ENCODE measurements at regions not wholly inside any gene's neighbourhood (a gene's known extent, or its start where the extent isn't known, plus 50 kb on each side); places are given as distances from the start of the nearest gene placed in this dataset.

DNA sequence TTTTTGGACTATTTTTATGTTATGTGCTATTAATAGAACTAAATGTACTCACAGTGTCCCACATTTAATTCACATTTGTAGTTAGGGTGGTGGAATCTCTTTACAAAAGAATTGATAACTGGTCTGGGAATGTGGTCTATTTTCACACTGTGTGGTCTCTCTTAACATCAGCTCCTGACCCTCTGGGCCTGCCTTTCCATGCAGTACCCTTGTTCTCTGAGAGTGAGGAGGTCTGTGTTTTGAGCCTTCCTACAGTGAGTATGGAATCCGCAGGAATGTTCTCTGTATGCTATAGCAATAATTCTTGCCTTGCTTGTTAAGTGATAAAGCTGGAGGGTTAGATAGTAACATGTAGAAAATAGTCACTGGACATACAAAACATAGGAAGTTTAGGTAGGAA lies 717.3 kb upstream of the POU3F2 start:
- DNase-seq (ENCODE audit: low read depth in 2 of 2): no peak

DNA sequence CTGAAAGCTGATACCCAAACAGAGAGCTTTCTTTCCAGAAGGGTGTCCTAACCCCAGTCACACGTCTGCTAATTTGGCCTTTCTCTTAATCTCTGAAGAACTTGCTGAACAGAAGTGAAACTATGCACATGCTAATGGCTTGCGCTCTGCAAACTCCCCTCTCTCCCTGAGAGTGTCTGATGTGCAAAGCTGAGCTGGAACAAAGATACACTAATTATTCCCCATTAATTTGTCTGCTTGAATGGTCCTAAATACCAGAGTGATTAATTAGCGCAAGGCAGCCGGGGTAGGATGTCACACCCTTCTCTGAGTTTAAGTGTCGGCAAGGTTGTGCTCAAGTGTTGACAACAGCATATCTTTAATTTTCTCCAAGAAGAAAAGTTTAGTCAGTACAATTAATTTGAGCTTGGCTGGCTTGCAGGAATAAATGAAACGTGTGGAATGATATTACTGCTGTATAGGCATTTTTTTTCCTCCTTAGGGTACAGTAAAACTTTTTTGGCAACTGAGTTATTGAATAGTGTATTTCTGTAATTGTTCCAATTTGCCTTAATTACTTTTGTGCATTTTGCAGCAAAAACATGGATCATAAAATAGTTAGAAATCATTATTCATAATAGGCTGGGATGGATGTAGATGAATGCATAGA lies 715.9 kb upstream of the POU3F2 start:
- DNase-seq (ENCODE audit: low read depth in 2 of 2): no peak

DNA sequence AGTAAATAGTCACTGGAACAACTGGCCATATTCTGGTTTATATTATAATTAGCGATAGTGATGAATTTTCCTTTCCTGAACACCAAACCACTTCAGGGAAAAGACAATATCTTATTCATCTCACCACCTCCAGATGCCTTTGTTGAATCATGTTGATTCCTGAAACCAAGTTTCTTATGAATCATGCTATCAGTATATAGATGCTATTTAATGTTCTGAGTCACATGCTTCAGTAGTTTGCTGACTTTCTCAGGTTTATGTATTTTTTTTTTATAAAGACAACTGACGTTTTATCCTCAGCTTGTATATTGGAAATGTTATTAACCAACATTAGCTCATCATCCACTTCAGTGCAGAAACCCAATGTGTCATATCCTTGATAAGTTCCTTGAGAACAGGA lies 710.2 kb upstream of the POU3F2 start:
- no peak for DNase-seq (ENCODE audit: low read depth in 2 of 2)

DNA sequence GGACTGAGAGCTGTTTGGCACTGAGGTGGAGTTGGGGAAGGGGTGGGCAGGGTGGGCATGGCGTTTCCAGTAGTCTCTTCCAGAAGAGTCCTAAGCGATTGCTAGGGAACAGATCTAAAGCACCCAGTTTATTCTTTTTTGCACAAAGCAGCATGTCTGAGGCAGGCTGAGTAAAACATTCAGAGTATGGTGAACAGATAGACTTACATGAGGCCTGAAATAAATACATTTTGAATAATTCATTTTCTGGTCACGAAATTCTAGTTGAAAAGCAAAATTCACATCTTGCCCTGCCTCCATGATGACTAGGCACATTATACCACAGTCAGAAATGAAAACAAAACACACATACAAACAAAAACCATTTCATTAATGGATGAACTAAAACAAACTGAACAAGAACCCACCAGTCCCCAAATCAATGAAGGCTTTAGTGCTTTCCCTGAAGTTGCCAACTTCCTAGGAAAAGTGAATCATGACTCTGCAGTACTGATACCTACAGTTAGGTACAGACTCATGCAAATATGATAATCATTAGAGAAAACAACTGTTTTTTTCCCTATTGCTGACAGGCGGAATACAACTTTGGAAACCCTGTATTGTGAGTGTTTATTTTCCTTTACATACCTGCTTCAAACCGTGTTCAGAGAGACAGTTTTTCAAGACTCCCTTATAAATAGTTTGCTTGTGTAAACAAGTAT lies 702.9 kb upstream of the POU3F2 start:
- DNase-seq (ENCODE audit: low read depth in 2 of 2): no peak

DNA sequence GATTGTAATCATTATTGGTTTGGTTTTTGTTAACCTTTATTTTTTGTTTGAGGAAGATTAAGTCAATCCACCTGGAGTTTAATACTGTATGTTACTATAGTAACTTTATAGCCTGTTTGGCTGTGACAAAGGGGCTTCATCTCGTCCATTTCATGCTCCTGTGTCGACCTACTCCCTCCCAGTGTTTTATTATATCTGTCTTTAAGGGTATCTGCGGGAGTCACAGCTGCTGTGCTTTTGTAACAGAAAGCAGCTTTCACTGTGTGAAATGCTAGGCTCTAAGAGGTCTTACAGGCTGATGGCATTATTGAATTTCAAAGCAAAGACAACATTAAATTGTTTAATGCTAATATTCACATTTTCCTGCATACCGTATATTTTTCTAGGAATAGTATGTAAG lies 698.0 kb upstream of the POU3F2 start:
- no peak for DNase-seq (ENCODE audit: low read depth in 2 of 2)

DNA sequence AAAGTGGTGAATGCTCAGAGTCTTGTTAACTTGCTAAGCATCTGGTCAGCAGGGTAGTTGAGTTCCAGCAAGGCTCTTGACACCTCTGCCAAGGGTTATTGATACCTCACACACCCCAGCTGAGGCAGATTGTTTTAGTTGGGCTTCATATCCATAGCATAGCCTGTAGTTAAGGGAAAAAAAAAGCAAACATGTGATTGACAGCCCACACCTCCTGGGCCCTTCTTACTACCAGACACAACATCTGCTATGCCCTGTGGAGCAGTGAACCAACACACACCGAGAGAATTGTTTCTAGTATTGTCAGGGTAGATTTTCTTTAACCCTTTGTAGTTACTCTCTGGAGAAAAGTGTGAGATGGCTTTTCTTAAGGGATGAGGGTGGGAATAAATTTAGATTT lies 697.0 kb upstream of the POU3F2 start:
- no peak for DNase-seq (ENCODE audit: low read depth in 2 of 2)

DNA sequence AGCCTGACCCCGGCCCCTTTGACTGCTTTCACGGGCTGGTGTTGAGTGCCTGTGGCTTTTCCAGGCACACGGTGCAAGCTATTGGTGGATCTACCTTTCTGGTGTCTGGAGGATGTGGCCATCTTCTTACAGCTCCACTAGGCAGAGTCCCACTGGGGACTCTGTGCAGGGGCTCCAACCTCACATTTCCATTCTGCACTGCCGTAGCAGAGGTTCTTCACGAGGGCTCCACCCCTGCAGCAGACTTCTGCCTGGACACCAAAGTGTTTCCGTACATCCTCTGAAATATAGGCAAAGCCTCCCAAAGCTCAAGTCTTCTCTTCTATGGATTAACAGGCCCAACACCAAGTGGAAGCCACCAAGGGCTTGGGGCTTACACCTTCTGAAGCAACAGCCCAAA lies 691.5 kb upstream of the POU3F2 start:
- no peak for DNase-seq (ENCODE audit: low read depth in 2 of 2)

DNA sequence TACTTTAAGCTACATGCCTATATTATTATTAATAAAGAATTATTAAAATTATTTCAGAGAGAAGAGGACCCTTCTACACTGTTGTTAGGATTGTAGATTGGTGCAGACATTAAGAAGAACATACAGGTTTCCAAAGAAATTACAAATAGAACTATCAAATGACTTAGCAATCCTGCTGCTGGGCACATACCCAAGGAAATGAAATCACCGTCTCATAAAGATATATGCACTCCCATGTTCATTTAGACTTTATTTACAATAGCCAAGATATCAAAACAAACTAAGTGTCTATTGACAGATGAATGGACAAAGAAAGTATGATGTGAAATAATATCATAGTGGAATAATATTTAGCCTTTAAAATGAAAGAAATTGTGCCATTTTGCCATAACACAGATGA lies 687.7 kb upstream of the POU3F2 start:
- no peak for DNase-seq (ENCODE audit: low read depth in 2 of 2)

DNA sequence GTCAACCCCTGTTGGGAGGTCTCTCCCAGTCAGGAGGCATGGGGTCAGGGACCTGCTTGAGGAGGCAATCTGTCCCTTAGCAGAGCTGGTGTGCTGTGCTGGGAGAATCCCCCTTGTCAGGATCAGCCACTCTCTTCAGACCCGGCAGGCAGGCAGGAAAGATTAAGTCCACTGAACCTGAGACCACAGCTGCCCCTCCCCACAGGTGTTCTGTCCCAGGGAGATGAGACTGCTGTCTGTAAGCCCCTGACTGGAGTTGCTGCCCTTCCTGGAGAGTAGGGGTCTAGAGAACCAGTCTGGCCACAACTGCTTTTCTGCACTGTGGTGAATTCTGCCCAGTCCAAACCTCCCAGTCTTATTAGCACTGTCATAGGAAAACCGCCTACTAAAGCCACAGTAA lies 677.8 kb upstream of the POU3F2 start:
- DNase-seq (ENCODE audit: low read depth in 2 of 2): no peak

DNA sequence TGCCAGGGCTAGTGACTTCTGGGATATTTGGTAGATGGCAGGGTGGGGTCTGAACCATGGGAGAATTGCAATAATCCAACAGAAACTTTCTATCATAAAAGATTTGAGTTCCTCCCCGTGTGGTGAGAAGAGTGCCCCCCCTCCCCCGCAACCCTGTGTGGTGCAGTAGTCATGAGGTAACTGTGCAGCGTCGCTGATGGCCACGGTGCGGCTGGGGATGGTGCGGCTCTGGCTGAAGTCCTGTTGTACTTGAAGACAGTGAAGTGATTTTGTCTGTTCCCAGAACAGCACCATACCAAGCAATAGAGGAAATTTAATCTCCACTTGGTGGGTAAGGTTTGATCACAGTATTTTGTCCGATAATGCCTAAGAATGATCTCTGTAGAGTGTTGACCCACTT lies 654.8 kb upstream of the POU3F2 start:
- DNase-seq (ENCODE audit: low read depth in 2 of 2): no peak

DNA sequence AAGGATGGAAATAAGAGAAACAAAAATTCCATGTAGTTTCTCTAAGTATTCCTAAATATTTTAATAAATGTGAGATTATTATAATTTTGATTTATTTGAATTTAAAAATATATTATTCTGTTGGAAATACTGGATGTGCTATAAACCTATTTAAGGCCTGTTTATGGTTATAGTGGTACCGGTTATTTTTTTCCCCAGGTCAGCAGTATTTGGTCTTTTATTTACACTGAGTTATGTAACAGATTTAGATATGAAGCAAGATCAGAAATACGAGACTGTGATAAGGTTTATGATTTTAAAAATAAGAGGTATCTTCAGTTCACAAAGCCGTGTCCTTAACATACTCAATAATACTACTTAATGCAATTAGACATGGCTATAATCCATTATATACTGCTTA lies 634.3 kb upstream of the POU3F2 start:
- DNase-seq (ENCODE audit: low read depth in 2 of 2): no peak

DNA sequence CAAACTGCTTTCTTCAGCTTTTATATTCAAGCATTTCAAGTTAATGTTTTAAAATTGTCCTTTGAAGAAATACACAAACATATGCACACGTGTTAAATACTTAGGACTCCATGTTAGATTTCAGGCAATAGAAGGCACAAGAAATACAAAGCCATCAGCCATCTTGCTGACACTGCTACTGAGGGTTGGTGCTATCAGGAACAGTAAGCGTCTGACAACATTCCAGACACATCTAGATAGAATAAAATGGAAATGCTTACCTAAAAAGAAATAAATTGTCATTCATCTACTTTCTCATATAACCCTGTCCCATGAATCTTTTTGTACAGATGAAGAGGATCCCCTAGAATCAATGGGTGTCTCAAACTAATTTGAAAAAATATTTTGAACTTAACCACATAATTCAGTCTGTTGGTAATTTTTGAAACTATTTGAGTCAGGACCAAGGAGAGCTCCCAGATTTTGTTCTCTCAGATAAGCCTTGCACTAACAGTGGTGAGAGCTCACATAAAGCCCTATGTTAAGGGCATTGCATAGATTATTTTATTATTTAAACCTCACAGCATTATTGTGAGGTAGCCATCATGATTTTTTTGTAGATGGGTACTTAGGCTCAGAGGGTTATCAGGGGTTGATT lies 631.1 kb upstream of the POU3F2 start:
- DNase-seq (ENCODE audit: low read depth in 2 of 2): no peak

DNA sequence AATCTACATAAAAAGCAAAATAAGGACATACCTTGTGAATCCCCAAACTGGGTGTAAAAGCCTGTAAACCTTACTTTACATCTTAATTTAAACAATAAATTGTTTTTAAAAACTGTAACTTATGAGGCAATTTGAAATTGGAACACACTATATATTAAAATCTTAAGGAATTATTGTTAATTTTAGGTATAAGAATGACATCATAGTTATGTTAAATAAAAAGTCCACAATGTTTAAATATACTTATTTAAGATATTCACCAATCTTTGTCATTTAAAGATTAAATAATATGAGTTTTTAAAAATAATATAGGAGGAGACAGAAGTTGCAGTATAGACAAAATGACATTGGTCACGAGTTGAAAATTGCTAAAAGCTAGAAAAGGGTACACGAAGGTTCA lies 621.9 kb upstream of the POU3F2 start:
- no peak for DNase-seq (ENCODE audit: low read depth in 2 of 2)

DNA sequence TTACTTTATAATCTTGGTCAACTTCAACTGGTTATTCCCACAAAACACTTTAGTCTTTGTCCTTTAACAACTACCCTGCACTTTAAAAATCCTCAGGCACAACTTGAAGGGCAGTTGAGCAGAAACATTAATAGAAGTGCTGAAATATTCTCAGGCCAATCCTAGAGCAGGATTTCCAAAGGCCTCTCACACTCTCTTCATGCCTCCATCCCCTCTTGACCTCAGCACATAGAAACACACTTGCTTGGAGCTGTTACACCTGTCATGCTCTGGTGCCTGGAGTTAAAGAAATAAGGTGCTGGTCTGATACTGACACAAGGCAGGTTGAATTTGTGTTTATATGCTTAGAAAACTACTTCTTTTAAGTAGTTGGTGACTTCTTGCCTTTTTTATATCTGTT lies 618.8 kb upstream of the POU3F2 start:
- DNase-seq (ENCODE audit: low read depth in 2 of 2): no peak

DNA sequence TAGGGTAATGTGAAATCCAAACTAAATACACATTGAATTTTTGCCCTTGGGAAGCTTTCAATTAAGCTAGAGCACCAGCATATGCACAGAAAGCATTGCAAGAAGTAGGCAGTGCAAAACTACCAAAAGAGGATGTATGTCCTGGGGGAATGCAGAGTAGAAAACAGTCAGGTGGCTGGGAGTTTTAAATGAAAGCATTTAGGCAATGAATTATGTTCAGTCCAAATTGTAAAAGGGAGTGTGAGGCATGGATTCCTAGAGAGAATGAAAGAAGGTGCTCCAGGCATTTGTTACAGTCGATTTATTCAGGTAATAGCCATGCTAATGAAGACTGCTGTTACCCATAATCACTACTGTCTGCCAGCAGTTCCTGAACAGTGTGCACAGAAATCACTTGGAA lies 604.1 kb upstream of the POU3F2 start:
- DNase-seq (ENCODE audit: low read depth in 2 of 2): no peak

DNA sequence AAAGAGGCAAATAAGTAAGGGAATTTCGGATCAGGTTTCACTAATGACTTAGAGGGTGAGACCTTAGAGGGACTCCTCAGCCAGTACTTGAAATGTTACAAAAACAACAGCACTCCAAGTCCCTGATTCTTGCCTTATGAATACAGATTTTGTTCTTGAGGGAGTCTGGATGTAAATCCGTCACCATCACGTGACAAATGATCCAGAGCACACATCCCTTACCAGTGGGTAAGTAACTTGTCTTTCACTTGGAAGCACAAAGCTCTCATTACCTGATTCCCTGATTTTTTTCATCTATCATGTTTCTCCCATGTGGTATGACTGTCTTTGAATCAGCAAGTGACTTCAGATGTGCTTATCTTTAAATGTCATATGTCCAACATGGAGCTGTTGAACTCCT lies 595.3 kb upstream of the POU3F2 start:
- no peak for DNase-seq (ENCODE audit: low read depth in 2 of 2)

DNA sequence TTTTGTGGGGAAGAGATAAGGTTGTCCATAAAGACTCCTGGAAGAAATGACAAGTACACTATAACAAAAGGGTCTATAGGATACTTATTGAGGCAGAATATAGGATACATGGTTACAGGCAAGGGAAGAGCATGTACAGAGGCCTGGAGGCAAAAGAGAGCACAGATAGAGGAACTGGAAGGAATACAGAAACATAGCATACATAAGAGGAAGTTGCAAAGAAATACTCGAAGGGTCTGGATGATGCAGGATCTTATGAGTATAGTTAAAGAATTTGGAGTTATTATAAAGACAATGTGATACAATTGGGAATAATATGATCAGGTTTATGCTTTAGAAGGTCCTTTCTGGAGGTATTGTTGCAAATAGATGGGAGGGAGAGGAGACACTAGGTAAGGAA lies 592.7 kb upstream of the POU3F2 start:
- no peak for DNase-seq (ENCODE audit: low read depth in 2 of 2)

DNA sequence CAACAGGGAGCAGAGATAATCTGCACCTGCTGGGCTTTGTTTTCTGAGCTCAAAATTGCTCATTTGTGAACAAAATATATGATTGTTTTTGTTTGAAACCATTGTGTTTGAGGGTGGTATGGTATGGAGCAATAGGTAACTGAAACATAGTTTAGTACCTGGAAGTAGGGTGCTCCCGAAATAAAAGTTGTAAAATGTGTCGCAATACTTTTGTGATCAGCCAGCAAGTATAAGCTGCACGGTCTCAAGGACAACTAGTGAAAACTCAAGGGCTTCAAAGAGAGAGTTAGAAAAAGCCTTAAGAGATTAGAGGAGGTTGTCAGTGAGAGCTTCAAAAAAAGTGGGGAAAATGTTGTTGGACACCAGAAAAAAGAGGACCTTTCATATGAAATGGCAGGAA lies 579.8 kb upstream of the POU3F2 start:
- no peak for DNase-seq (ENCODE audit: low read depth in 2 of 2)

DNA sequence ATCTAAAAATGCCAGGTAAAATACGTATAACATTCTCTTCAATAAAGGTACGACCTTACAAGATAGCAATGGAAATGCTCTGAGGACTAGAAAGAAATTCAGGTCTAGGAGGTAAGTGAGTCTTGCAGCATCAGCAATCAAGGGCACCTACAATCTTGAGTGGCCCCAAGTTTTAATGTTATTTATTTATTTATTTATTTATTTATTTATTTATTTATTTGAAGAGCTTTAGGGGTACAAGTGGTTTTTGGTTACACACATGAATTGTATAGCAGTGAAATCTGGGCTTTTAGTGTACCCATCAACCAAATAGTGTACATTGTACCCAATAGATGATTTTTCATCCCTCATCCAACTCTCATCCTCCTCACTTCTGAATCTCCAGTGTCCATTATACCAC lies 574.0 kb upstream of the POU3F2 start:
- no peak for DNase-seq (ENCODE audit: low read depth in 2 of 2)

DNA sequence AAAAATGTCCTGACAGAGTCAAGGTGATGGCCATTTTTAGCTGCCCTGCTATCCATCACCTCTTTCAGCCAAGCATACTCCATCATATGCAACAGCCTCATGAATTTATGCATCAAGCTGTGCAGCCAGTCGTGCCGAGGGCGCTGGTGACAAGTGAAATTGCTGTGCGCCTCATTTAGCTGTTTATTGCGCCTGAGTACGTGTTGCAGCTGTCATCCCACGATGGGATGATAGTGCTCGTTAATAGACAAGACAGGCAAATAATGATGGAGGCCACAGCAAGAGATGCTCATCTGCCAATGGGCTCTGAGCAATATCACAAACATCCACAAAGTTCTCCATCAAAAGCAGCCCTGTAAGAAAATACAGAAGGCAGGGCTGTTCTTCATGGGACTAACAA lies 562.3 kb upstream of the POU3F2 start:
- no peak for DNase-seq (ENCODE audit: low read depth in 2 of 2)

DNA sequence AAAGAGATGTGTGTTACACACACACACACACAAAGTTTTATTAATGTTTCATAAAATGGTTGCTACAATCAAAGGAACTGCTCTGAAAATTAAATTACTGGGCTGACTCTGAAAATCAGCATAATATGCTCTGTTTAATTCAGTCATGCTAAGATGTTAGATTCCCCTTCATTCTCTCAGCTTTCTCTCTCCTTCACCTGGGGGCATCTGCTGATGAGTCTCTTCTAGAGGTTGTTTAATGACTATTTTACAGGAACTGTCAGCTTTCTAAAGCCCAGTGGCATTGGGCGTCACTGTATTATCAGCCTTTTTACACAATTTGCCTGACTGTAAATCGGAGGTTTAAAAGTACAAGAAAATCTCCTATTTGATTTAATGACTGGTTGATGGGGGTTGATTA lies 559.7 kb upstream of the POU3F2 start:
- no peak for DNase-seq (ENCODE audit: low read depth in 2 of 2)

DNA sequence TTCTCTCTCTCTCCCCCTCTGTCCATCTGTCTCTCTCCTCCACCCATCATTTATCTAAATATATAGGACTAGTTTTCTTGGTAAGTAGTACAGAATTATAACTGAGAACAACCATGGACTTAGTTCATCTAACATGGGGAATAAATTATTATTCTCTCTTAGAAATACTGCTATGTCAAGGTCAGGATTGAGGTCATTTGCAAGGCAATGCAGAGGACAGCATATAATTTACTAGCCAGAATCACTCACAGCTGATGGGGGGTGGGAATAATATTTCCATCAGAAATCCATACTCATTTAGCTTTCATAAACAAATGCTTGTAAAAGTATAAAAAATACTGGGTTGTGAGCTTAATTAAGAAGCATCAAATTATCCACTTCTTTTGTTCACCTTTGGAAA lies 553.9 kb upstream of the POU3F2 start:
- DNase-seq (ENCODE audit: low read depth in 2 of 2): no peak

DNA sequence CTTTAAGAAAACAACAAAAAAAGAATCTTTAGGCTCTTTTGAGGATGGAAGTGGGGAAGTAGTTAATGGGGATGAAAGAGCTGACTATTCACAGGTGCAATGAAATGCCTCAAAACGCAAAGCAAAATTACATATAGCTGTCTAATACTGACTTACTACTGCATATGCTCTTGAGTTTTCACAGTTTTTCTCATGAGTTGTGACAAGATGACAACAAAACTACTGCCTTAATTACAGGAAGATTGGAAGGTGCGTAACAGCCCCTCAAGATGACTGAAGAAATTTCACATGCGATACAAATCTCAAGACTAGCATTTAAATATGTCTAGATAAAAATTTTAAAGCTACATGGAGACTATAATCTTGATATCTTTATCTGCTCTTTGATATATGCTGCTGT lies 547.8 kb upstream of the POU3F2 start:
- no peak for DNase-seq (ENCODE audit: low read depth in 2 of 2)
